ENCODE measurements at regions not wholly inside any gene's neighbourhood (a gene's known extent, or its start where the extent isn't known, plus 50 kb on each side); places are given as distances from the start of the nearest gene placed in this dataset.
"Not testable (repeated sequence)": the region's sequence is repeated elsewhere in the genome, so short reads cannot be mapped to it uniquely, and the experiment has no call there.

- not testable (repeated sequence) for TF ChIP-seq EZH2 (IDR thresholded peaks at IDR 0.05; ENCODE audit: insufficient read depth, low read length); CTCF (IDR thresholded peaks at IDR 0.05; ENCODE audit: insufficient read depth, low read depth, low read length)
Measured at GRCh38 chr5:67889870-67890269, 325.7 kb upstream of the PIK3R1 start.

Data from astrocyte (in vitro differentiated cells and primary cell).